Keratinocyte (primary cell): ENCODE measurements at regions not wholly inside any gene's neighbourhood (a gene's known extent, or its start where the extent isn't known, plus 50 kb on each side); places are given as distances from the start of the nearest gene placed in this dataset.

Experiments
- DNase-seq: peaks from one replicate; pipeline ENCODE4 v3.0.0-alpha.2; 2011; ENCODE audit warnings: low read depth, missing footprints, low spot score
- FAIRE-seq: peaks from 2 replicates; lab custom pipeline; 2011; peaks lifted over from hg19 to GRCh38; lab: Jason Lieb, UNC
- H2AFZ ChIP-seq: 2 replicates; pipeline ENCODE4 v1.6.0; 2012; ENCODE audit warnings: low read length, control low read depth, inconsistent platforms; ENCODE audit not compliant: control insufficient read depth
- H3K27ac ChIP-seq: 2 replicates; pipeline ENCODE4 v1.5.1; 2011; ENCODE audit warnings: low read length; ENCODE audit not compliant: control insufficient read depth, insufficient read depth
- H3K27me3 ChIP-seq: 3 replicates; pipeline ENCODE4 v1.6.0; 2011; ENCODE audit warnings: low read length; ENCODE audit not compliant: control insufficient read depth, insufficient read depth; ENCODE audit errors: extremely low read depth
- H3K36me3 ChIP-seq, 2 experiments: 2 replicates in 1 of 2; 3 replicates in 1 of 2; pipeline ENCODE4 v1.5.1; 2011; ENCODE audit warnings: low read length in 2 of 2, mild to moderate bottlenecking in 1 of 2; ENCODE audit not compliant: control insufficient read depth in 2 of 2, insufficient read depth in 2 of 2; ENCODE audit errors: extremely low read depth in 1 of 2
- H3K4me1 ChIP-seq: 3 replicates; pipeline ENCODE4 v1.5.1; 2011; ENCODE audit warnings: low read length; ENCODE audit not compliant: control insufficient read depth, insufficient read depth; ENCODE audit errors: extremely low read depth
- H3K4me2 ChIP-seq: 3 replicates; pipeline ENCODE4 v1.6.0; 2011; ENCODE audit warnings: low read depth, low read length; ENCODE audit not compliant: control insufficient read depth, insufficient read depth; ENCODE audit errors: extremely low read depth
- H3K4me3 ChIP-seq, 3 experiments: fragments of 200-600 bp in 1 of 3; sonication (generic) in 1 of 3; 2 replicates in 2 of 3; 3 replicates in 1 of 3; pipeline ENCODE4 v1.5.1; 2011 to 2016; ENCODE audit warnings: low read length in 3 of 3, mild to moderate bottlenecking in 3 of 3, control low read depth in 2 of 3, inconsistent platforms in 1 of 3, low read depth in 1 of 3, mixed read lengths in 1 of 3, mixed run types in 1 of 3, moderate library complexity in 1 of 3; ENCODE audit not compliant: control insufficient read depth in 2 of 3, insufficient read depth in 2 of 3; ENCODE audit errors: extremely low read depth in 1 of 3
- H3K79me2 ChIP-seq: 2 replicates; pipeline ENCODE4 v1.6.0; 2012; ENCODE audit warnings: low read length; ENCODE audit not compliant: control insufficient read depth, insufficient read depth
- H3K9ac ChIP-seq: 3 replicates; pipeline ENCODE4 v1.6.0; 2011; ENCODE audit warnings: low read length; ENCODE audit not compliant: control insufficient read depth, insufficient read depth; ENCODE audit errors: extremely low read depth
- H3K9me1 ChIP-seq: 3 replicates; pipeline ENCODE4 v1.6.0; 2011; ENCODE audit warnings: low read length; ENCODE audit not compliant: control insufficient read depth, insufficient read depth; ENCODE audit errors: extremely low read depth
- H3K9me3 ChIP-seq: 2 replicates; pipeline ENCODE4 v1.5.1; 2012; ENCODE audit warnings: low read depth, low read length; ENCODE audit not compliant: control insufficient read depth
- H4K20me1 ChIP-seq: 3 replicates; pipeline ENCODE4 v1.6.0; 2011; ENCODE audit warnings: low read length; ENCODE audit not compliant: control insufficient read depth, insufficient read depth; ENCODE audit errors: extremely low read depth
- EZH2 ChIP-seq: IDR thresholded peaks from one replicate; pipeline ENCODE4 v1.6.1; 2012; ENCODE audit warnings: inconsistent platforms, mild to moderate bottlenecking, low read length, moderate library complexity
- dilution Hi-C: fragments of 300-500 bp; cut with MboI; formaldehyde crosslinking; loops from one replicate; pipeline ENCODE4 v1.7.0; 2020; ENCODE audit warnings: low sequenced_read_pairs; ENCODE audit not compliant: extremely low pct_ligation_motif_present
- TF ChIP-seq, protein P1 (sequence below), 3 experiments: IDR thresholded peaks in 1 of 3; conservative IDR thresholded peaks in 1 of 3; optimal IDR thresholded peaks in 1 of 3; 2 replicates in 2 of 3; 3 replicates in 1 of 3; pipeline versions ENCODE3 to v1.5.1; 2011; ENCODE audit warnings: low read length in 3 of 3, mild to moderate bottlenecking in 3 of 3, moderate library complexity in 2 of 3, control low read depth in 1 of 3, inconsistent platforms in 1 of 3; ENCODE audit not compliant: insufficient read depth in 2 of 3; ENCODE audit errors: extremely low read depth in 1 of 3

DNA sequence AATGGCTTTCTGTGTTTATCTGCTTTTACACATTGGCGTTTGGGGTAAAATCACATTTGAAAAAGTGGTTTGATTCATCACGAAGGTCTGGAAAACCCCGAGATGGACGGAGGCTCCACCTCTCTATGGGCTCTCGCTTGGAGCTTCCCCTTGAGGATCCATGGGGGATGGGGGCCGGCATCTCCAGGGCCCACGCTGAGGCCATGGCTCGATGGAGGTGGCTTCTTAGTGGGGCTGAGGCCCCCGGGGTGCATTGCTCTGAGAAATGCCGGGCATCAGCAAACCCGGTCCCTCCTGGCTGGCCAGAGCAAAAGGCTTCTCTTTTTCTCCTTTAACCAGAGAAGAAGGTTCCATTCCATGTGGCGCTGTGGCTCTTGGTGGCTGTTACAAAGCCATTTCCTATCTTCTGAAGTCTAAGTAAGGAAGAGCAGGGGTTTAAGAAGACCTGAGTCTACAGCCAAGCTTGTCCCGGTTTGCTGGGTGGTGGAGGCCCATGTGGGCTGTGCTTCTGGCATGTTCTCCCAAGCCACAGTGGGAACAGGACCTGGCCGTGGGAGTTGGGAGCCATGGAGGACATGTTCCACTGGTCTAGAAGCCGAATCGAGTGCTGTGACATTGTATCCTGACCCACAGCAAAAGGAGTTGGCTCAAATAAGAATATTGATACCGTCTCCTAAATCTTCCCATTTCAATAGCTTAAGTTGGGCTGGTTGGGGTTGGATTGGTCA is 243.5 kb upstream of the PITRM1 start:
- dilution Hi-C loops = no loop called here

DNA sequence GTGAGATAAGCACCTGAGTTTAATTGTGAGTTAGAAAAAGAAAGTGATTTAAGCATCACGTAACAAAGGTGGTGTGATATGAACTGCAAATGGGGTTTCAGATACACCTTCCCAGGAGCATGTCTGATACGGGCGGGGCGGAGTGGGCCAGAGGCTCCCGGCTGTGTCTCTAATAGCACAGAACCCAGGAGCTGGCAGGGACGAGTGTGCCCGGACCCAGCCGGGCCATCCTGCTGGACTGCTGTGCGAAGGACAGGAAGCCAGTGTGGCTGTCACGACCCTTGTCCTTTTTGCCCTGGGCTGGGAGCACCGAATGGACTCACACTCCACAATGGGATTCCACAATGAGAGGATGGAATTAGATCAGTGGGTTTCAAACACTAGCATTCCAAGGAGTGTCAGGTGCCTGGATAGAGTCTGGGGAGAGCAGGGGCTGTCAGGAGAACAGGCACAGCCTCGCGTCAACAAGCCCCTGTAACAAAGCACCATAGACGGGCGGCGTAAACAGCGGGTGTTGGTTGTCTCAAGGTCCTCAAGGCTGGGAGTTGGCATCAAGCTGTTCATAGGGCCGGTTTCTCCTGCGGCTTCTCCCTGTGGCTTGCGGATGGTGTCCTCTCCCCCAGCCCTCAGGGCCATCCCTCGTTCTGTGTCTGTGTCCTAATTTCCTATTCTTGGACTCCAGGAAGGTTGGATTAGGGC is 242.6 kb upstream of the PITRM1 start:
- Histone ChIP-seq H3K4me3 (no peak overlapping the region), H4K20me1 (no peaks in the 10 kb centered on the region), H3K4me2 (no peak overlapping the region), H3K9me3 (peaks cover 2% of the 10 kb centered on the region), H3K4me1 (no peaks in the 10 kb centered on the region), H3K27ac (no peak overlapping the region), H3K36me3 (no peaks in the 10 kb centered on the region), H3K27me3 (no peaks in the 10 kb centered on the region), H2AFZ (no peak overlapping the region), H3K9ac (no peak overlapping the region), H3K79me2 (no peaks in the 10 kb centered on the region), H3K9me1 (no peaks in the 10 kb centered on the region)
- dilution Hi-C loops = no loop called here
- FAIRE-seq (no peak), DNase-seq (no peak)
- TF ChIP-seq, protein P1, sequence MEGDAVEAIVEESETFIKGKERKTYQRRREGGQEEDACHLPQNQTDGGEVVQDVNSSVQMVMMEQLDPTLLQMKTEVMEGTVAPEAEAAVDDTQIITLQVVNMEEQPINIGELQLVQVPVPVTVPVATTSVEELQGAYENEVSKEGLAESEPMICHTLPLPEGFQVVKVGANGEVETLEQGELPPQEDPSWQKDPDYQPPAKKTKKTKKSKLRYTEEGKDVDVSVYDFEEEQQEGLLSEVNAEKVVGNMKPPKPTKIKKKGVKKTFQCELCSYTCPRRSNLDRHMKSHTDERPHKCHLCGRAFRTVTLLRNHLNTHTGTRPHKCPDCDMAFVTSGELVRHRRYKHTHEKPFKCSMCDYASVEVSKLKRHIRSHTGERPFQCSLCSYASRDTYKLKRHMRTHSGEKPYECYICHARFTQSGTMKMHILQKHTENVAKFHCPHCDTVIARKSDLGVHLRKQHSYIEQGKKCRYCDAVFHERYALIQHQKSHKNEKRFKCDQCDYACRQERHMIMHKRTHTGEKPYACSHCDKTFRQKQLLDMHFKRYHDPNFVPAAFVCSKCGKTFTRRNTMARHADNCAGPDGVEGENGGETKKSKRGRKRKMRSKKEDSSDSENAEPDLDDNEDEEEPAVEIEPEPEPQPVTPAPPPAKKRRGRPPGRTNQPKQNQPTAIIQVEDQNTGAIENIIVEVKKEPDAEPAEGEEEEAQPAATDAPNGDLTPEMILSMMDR (optimal IDR thresholded peaks at IDR 0.05 in 1 of 3, IDR thresholded peaks at IDR 0.05 in 1 of 3, conservative IDR thresholded peaks at IDR 0.05 in 1 of 3; ENCODE audit: extremely low read depth in 1 of 3, insufficient read depth in 2 of 3, low read length in 3 of 3) = no peak
- TF ChIP-seq EZH2 = no peak

More for the DNA sequence above, 243.5 kb upstream of the PITRM1 start:
- TF ChIP-seq, protein P1 (optimal IDR thresholded peaks at IDR 0.05 in 1 of 3, IDR thresholded peaks at IDR 0.05 in 1 of 3, conservative IDR thresholded peaks at IDR 0.05 in 1 of 3; ENCODE audit: extremely low read depth in 1 of 3, insufficient read depth in 2 of 3, low read length in 3 of 3) = no peak
- no peak for TF ChIP-seq EZH2
- no peaks in the 10 kb centered on the region for H3K36me3 ChIP-seq
- no peaks in the 10 kb centered on the region for H3K9me3 ChIP-seq
- no peaks in the 10 kb centered on the region for H3K27me3 ChIP-seq
- H3K79me2 ChIP-seq = no peaks in the 10 kb centered on the region
- FAIRE-seq (no peak), DNase-seq (no peak)
- H4K20me1 ChIP-seq = no peaks in the 10 kb centered on the region
- no peak overlapping the region for H2AFZ ChIP-seq
- H3K4me2 ChIP-seq = no peak overlapping the region
- no peaks in the 10 kb centered on the region for H3K9me1 ChIP-seq
- H3K4me1 ChIP-seq = no peaks in the 10 kb centered on the region
- no peak overlapping the region for H3K27ac ChIP-seq
- no peak overlapping the region for H3K4me3 ChIP-seq
- no peak overlapping the region for H3K9ac ChIP-seq
